ENCODE measurements at regions not wholly inside any gene's neighbourhood (a gene's known extent, or its start where the extent isn't known, plus 50 kb on each side); places are given as distances from the start of the nearest gene placed in this dataset.
"Not testable (repeated sequence)": the region's sequence is repeated elsewhere in the genome, so short reads cannot be mapped to it uniquely, and the experiment has no call there.

DNA sequence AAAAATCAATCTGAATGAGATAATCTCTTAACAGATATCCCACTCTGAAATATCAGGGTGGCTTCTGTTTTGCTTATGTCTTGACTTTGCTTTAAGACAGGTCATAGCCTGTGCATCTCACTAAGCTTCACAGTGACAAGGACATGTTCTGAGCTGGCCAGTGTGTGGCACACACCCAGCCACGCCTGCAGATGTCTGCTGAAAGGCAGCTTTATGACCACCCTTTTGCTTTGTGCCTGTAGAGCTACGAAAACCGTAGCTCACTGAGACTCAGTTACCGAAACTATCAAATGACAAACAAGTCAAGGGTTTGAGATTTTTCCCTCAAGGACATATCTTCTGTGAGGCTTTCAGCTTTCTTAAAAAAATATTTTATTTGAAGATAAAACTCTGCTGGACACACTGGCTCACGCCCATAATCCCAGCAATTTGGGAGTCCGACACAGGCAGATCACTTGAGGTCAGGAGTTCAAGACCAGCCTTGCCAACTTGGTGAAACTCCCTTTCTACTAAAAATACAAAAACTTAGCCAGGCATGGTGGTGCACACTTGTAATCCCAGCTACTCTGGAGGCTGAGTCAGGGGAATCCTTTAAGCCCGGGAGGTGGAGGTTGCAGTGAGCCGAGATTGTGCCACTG, 233.2 kb downstream of the SPATA31A1 start:
- Mint-ChIP-seq H3K4me1 (peaks cover 9% of the 10 kb centered on the region), H3K4me3 (no peak overlapping the region), H3K36me3 (no peaks in the 10 kb centered on the region), H3K27me3 (ENCODE audit: low read depth in 3 of 3) (peaks cover 0 to 1% (median 0%) of the 10 kb centered on the region in 3 donors), H3K27ac (no peak overlapping the region), H3K9me3 (peaks cover 0 to 16% (median 4%) of the 10 kb centered on the region in 7 donors)
- intact Hi-C loops (cut with micrococcal nuclease), result no loop called here
- no peak overlapping the region for H3K4me2 ChIP-seq (replicated peaks; ENCODE audit: extremely low read depth, low read length, poor library complexity, severe bottlenecking)
- no peaks in the 10 kb centered on the region for H4K20me1 ChIP-seq (ENCODE audit: insufficient read depth, low read length)
- TF ChIP-seq, protein P1, sequence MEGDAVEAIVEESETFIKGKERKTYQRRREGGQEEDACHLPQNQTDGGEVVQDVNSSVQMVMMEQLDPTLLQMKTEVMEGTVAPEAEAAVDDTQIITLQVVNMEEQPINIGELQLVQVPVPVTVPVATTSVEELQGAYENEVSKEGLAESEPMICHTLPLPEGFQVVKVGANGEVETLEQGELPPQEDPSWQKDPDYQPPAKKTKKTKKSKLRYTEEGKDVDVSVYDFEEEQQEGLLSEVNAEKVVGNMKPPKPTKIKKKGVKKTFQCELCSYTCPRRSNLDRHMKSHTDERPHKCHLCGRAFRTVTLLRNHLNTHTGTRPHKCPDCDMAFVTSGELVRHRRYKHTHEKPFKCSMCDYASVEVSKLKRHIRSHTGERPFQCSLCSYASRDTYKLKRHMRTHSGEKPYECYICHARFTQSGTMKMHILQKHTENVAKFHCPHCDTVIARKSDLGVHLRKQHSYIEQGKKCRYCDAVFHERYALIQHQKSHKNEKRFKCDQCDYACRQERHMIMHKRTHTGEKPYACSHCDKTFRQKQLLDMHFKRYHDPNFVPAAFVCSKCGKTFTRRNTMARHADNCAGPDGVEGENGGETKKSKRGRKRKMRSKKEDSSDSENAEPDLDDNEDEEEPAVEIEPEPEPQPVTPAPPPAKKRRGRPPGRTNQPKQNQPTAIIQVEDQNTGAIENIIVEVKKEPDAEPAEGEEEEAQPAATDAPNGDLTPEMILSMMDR (IDR thresholded peaks at IDR 0.05), result no peak
- H3K36me3 ChIP-seq (replicated peaks in 1 of 2; ENCODE audit: control insufficient read depth in 1 of 2, insufficient read depth in 2 of 2, low read length in 2 of 2), result no peaks in the 10 kb centered on the region
- no peaks in the 10 kb centered on the region for H3K79me2 ChIP-seq (ENCODE audit: insufficient read depth, low read length)
- 84% methylated on average over 5 of the region's 8 CpGs for WGBS (ENCODE audit: insufficient coverage)
- H2AFZ ChIP-seq (ENCODE audit: insufficient read depth, low read depth, low read length, poor library complexity, severe bottlenecking), result no peak overlapping the region
- DNase-seq, result peak in 1 of 3 donors; percentile 9
- H3K27ac ChIP-seq (ENCODE audit: low read depth in 1 of 2, low read length in 2 of 2), result no peak overlapping the region
- no peak overlapping the region for H3K9ac ChIP-seq (ENCODE audit: insufficient read depth, low read length, poor library complexity, severe bottlenecking)
- H3K27me3 ChIP-seq (ENCODE audit: control insufficient read depth in 2 of 2, insufficient read depth in 2 of 2, low read length in 2 of 2), result no peaks in the 10 kb centered on the region
- no peaks in the 10 kb centered on the region for H3K4me1 ChIP-seq (ENCODE audit: control insufficient read depth in 1 of 2, insufficient read depth in 2 of 2, low read length in 2 of 2)
- H3K4me3 ChIP-seq (replicated peaks in 1 of 3; ENCODE audit: low read depth in 2 of 3, low read length in 3 of 3), result no peak overlapping the region
- no peaks in the 10 kb centered on the region for H3K9me3 ChIP-seq (replicated peaks in 1 of 2; ENCODE audit: control insufficient read depth in 1 of 2, insufficient read depth in 1 of 2, low read length in 2 of 2)

DNA sequence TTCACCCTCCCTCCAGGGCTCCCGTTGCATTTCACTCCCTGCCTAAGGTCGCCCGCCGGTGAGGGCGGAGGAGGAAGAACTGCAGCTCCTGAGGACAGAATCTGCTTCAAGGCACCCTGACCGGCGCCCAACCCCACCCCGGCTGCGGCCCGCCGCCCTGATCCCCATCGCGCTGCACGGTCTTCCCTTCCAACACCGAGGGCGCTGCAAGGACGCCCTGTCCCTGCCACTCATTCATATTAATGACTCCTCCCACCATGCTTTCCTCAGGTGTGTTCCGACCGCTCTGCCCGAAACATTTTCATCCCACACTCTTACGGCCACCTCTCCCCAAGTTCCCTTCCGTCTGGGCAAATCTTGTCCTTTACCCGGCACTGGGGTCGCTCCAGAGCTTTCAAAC, 248.6 kb downstream of the SPATA31A1 start:
- H3K36me3 ChIP-seq (replicated peaks in 1 of 2; ENCODE audit: control insufficient read depth in 1 of 2, insufficient read depth in 2 of 2, low read length in 2 of 2); H3K4me1 ChIP-seq (ENCODE audit: control insufficient read depth in 1 of 2, insufficient read depth in 2 of 2, low read length in 2 of 2); H3K4me1 Mint-ChIP-seq; H3K9me3 Mint-ChIP-seq; H3K4me2 ChIP-seq (replicated peaks; ENCODE audit: extremely low read depth, low read length, poor library complexity, severe bottlenecking); H2AFZ ChIP-seq (ENCODE audit: insufficient read depth, low read depth, low read length, poor library complexity, severe bottlenecking); H3K9ac ChIP-seq (ENCODE audit: insufficient read depth, low read length, poor library complexity, severe bottlenecking); H3K27ac ChIP-seq (ENCODE audit: low read depth in 1 of 2, low read length in 2 of 2); H3K9me3 ChIP-seq (replicated peaks in 1 of 2; ENCODE audit: control insufficient read depth in 1 of 2, insufficient read depth in 1 of 2, low read length in 2 of 2); H4K20me1 ChIP-seq (ENCODE audit: insufficient read depth, low read length); DNase-seq; intact Hi-C loops (cut with micrococcal nuclease); H3K27me3 ChIP-seq (ENCODE audit: control insufficient read depth in 2 of 2, insufficient read depth in 2 of 2, low read length in 2 of 2); H3K4me3 ChIP-seq (replicated peaks in 1 of 3; ENCODE audit: low read depth in 2 of 3, low read length in 3 of 3); H3K27ac Mint-ChIP-seq; H3K79me2 ChIP-seq (ENCODE audit: insufficient read depth, low read length); H3K36me3 Mint-ChIP-seq; H3K27me3 Mint-ChIP-seq (ENCODE audit: low read depth in 3 of 3): not testable (repeated sequence)
- H3K4me3 Mint-ChIP-seq, result peak overlapping the region; percentile 62 to 71
- no CpG with 5 or more reads among the region's 24 CpGs for WGBS (ENCODE audit: insufficient coverage)

DNA sequence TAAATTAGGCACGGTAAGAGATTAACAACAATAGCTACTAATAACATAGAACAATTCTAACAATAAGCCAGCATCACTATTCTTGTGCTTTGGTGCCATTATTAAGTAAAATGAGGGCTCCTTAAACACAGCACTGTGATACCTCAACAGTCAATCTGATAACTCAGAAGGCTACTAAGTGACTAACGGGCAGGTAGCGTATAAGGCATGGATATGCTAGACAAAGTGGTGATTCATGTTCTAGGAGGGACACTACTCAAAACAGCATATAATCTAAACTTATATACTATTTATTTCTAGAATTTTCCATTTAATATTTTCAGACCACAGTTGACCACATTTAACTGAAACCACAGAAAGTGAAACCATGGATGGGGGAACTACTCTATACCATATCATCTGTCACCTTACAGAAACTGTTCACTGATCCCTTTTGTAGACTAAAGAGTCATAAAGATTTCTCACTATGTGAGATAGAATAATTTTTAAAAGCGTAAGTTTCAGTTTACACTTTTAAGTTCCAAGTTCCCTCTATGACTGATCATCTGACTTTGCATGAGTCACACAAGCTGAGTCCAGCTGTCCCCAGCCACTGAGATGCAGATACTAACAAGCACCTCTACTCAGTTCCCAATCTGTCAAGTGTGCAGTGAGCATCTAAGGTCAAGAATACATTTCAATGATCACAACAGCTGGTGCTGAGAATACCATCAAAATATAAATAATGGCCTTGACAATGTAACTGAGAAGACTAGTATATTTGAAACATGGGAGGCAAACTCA, 256.2 kb downstream of the SPATA31A1 start:
- H3K27ac ChIP-seq (ENCODE audit: low read depth in 1 of 2, low read length in 2 of 2); H3K4me3 ChIP-seq (replicated peaks in 1 of 3; ENCODE audit: low read depth in 2 of 3, low read length in 3 of 3); H3K4me1 Mint-ChIP-seq; H3K27ac Mint-ChIP-seq; H3K4me2 ChIP-seq (replicated peaks; ENCODE audit: extremely low read depth, low read length, poor library complexity, severe bottlenecking); H3K27me3 ChIP-seq (ENCODE audit: control insufficient read depth in 2 of 2, insufficient read depth in 2 of 2, low read length in 2 of 2); H3K4me3 Mint-ChIP-seq; intact Hi-C loops (cut with micrococcal nuclease); H4K20me1 ChIP-seq (ENCODE audit: insufficient read depth, low read length); H3K79me2 ChIP-seq (ENCODE audit: insufficient read depth, low read length); H3K36me3 ChIP-seq (replicated peaks in 1 of 2; ENCODE audit: control insufficient read depth in 1 of 2, insufficient read depth in 2 of 2, low read length in 2 of 2); H3K36me3 Mint-ChIP-seq; H2AFZ ChIP-seq (ENCODE audit: insufficient read depth, low read depth, low read length, poor library complexity, severe bottlenecking); H3K9me3 ChIP-seq (replicated peaks in 1 of 2; ENCODE audit: control insufficient read depth in 1 of 2, insufficient read depth in 1 of 2, low read length in 2 of 2); H3K9me3 Mint-ChIP-seq; H3K27me3 Mint-ChIP-seq (ENCODE audit: low read depth in 3 of 3); DNase-seq; H3K9ac ChIP-seq (ENCODE audit: insufficient read depth, low read length, poor library complexity, severe bottlenecking); H3K4me1 ChIP-seq (ENCODE audit: control insufficient read depth in 1 of 2, insufficient read depth in 2 of 2, low read length in 2 of 2): not testable (repeated sequence)
- WGBS (ENCODE audit: insufficient coverage), result no CpG with 5 or more reads among the region's 4 CpGs

GRCh38 chr9:39616480-39616879, 261.0 kb downstream of the SPATA31A1 start:
- H2AFZ ChIP-seq (ENCODE audit: insufficient read depth, low read depth, low read length, poor library complexity, severe bottlenecking); H3K4me2 ChIP-seq (replicated peaks; ENCODE audit: extremely low read depth, low read length, poor library complexity, severe bottlenecking); H3K4me1 Mint-ChIP-seq; H3K27me3 Mint-ChIP-seq (ENCODE audit: low read depth in 3 of 3); H3K9me3 Mint-ChIP-seq; H3K4me1 ChIP-seq (ENCODE audit: control insufficient read depth in 1 of 2, insufficient read depth in 2 of 2, low read length in 2 of 2); H3K4me3 Mint-ChIP-seq; intact Hi-C loops (cut with micrococcal nuclease); H3K4me3 ChIP-seq (replicated peaks in 1 of 3; ENCODE audit: low read depth in 2 of 3, low read length in 3 of 3); H3K36me3 Mint-ChIP-seq; H3K9ac ChIP-seq (ENCODE audit: insufficient read depth, low read length, poor library complexity, severe bottlenecking); H3K79me2 ChIP-seq (ENCODE audit: insufficient read depth, low read length); H3K9me3 ChIP-seq (replicated peaks in 1 of 2; ENCODE audit: control insufficient read depth in 1 of 2, insufficient read depth in 1 of 2, low read length in 2 of 2); DNase-seq; H3K36me3 ChIP-seq (replicated peaks in 1 of 2; ENCODE audit: control insufficient read depth in 1 of 2, insufficient read depth in 2 of 2, low read length in 2 of 2); H3K27ac ChIP-seq (ENCODE audit: low read depth in 1 of 2, low read length in 2 of 2); H4K20me1 ChIP-seq (ENCODE audit: insufficient read depth, low read length); H3K27me3 ChIP-seq (ENCODE audit: control insufficient read depth in 2 of 2, insufficient read depth in 2 of 2, low read length in 2 of 2); H3K27ac Mint-ChIP-seq: not testable (repeated sequence)
- no CpG with 5 or more reads among the region's 4 CpGs for WGBS (ENCODE audit: insufficient coverage)

Data from CD14-positive monocyte (primary cell).